Right kidney (tissue), 1 donor: ENCODE measurements at regions not wholly inside any gene's neighbourhood (a gene's known extent, or its start where the extent isn't known, plus 50 kb on each side); places are given as distances from the start of the nearest gene placed in this dataset.
A peak's percentile ranks its signal among the peaks of the same experiment; 100 is the strongest.
"Not testable (repeated sequence)": the region's sequence is repeated elsewhere in the genome, so short reads cannot be mapped to it uniquely, and the experiment has no call there.

ENCODE experiments used
- DNase-seq: peaks from one replicate; pipeline ENCODE4 v3.0.0-alpha.2; 2016

GRCh38 chr1:222062640-222063039, 320.8 kb upstream of the DUSP10 start:
- no peak for DNase-seq

- no peak for DNase-seq
Measured at GRCh38 chr1:222061711-222062359, 319.9 kb upstream of the DUSP10 start.

GRCh38 chr1:222060210-222060916, 318.5 kb upstream of the DUSP10 start:
- DNase-seq: no peak

- no peak for DNase-seq
Measured at GRCh38 chr1:222058249-222058648, 316.4 kb upstream of the DUSP10 start.

GRCh38 chr1:222057162-222057561, 315.3 kb upstream of the DUSP10 start:
- no peak for DNase-seq

- DNase-seq: no peak
Measured at GRCh38 chr1:222054416-222054815, 312.5 kb upstream of the DUSP10 start.

- DNase-seq: no peak
Measured at GRCh38 chr1:222053790-222054294, 312.0 kb upstream of the DUSP10 start.

- not testable (repeated sequence) for DNase-seq
Measured at GRCh38 chr1:222051311-222051710, 309.4 kb upstream of the DUSP10 start.

- DNase-seq: not testable (repeated sequence)
Measured at GRCh38 chr1:222049661-222050060, 307.8 kb upstream of the DUSP10 start.

- DNase-seq: no peak
Measured at GRCh38 chr1:222049176-222049575, 307.3 kb upstream of the DUSP10 start.

- DNase-seq: no peak
Measured at GRCh38 chr1:222048094-222048595, 306.3 kb upstream of the DUSP10 start.

- no peak for DNase-seq
Measured at GRCh38 chr1:222047366-222047765, 305.5 kb upstream of the DUSP10 start.

- no peak for DNase-seq
Measured at GRCh38 chr1:222046684-222047263, 304.9 kb upstream of the DUSP10 start.

- no peak for DNase-seq
Measured at GRCh38 chr1:222045786-222046185, 303.9 kb upstream of the DUSP10 start.

GRCh38 chr1:222045236-222045635, 303.3 kb upstream of the DUSP10 start:
- no peak for DNase-seq

- peak; percentile 42 for DNase-seq
Measured at GRCh38 chr1:222043444-222044292, 301.8 kb upstream of the DUSP10 start.

GRCh38 chr1:222042120-222042519, 300.2 kb upstream of the DUSP10 start:
- no peak for DNase-seq

GRCh38 chr1:222040955-222041354, 299.1 kb upstream of the DUSP10 start:
- peak; percentile 38 for DNase-seq

- DNase-seq: peak; percentile 31
Measured at GRCh38 chr1:222040121-222040805, 298.4 kb upstream of the DUSP10 start.

- DNase-seq: no peak
Measured at GRCh38 chr1:222038971-222039370, 297.1 kb upstream of the DUSP10 start.

- DNase-seq: no peak
Measured at GRCh38 chr1:222037720-222038119, 295.8 kb upstream of the DUSP10 start.

GRCh38 chr1:222034790-222035189, 292.9 kb upstream of the DUSP10 start:
- DNase-seq: no peak
